Stimulated activated CD4-positive, alpha-beta T cell treated with anti-CD3 and anti-CD28 coated beads, Interleukin-2, amount 100 ng/mL, for 4 hours (primary cell): ENCODE measurements at regions not wholly inside any gene's neighbourhood (a gene's known extent, or its start where the extent isn't known, plus 50 kb on each side); places are given as distances from the start of the nearest gene placed in this dataset.

Experiments used
- DNase-seq: peaks from one replicate; pipeline ENCODE4 v3.0.0-alpha.2; 2020; ENCODE audit warnings: low read depth

GRCh38 chr10:111200505-111201186, 123.8 kb downstream of the ADRA2A start:
- no peak for DNase-seq

- DNase-seq: no peak
These were observed 126.8 kb downstream of the ADRA2A start for GRCh38 chr10:111203615-111204014.

GRCh38 chr10:111204838-111205237, 128.0 kb downstream of the ADRA2A start:
- no peak for DNase-seq

- DNase-seq: no peak
These were observed 129.7 kb downstream of the ADRA2A start for GRCh38 chr10:111206521-111206920.

GRCh38 chr10:111207500-111207899, 130.7 kb downstream of the ADRA2A start:
- no peak for DNase-seq

DNA sequence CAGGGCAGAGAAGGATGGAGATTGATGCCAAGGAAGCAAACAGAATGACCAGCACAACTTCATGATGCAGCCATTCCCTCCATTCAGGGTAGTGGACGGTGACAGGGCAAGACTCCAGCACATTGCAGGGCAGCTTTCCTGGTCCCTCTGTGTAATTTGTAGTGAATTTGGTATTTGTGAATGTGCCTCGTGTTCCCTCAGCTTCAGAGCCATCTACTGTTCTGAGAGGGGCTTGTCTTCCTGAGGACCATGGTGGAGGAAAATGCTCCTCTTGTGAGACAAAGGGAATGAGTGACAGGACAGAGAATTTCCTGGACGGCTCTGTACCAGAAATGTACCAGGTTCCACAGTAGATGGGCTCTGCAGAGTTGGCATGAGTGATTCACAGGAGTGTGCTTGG, 132.1 kb downstream of the ADRA2A start:
- DNase-seq: no peak

GRCh38 chr10:111209692-111210091, 132.9 kb downstream of the ADRA2A start:
- no peak for DNase-seq

DNA sequence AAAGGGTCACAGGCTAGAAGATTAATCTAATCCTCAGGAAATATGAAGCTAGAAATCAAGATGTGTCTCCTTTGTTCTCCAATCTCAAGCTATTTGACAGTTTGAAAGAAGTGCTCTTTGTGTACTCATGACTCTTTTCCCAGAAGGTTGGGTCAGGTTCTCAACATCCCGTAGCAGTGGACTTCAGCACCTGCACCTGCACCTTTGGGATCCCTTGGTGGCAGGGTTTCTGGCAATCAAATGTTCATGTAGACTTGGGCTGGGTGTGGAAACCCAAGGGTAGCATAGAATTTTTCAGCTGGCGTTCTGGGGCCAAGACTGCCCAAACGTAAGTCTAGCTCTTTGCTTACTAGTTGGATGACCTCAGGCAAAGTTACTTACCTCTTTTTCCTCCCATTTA, 134.4 kb downstream of the ADRA2A start:
- DNase-seq: no peak

DNA sequence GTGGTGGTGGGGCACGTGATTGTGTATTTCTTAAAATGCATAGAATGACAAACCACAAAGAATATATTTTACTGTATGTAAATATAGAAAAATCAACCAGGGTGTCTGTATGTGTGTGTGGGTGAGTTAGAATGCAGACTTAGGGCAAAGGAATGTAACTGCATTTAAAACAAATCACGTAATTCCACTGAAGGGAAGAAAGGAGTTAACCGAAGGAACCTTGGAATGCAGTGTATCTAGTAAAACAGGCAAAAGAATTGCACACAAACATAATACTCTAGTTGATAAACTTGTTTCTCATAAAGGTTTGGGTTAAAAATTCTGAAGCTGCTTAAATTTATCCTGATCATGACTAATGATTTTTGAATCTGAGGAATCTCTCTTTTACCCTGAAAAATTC, 134.9 kb downstream of the ADRA2A start:
- no peak for DNase-seq

DNA sequence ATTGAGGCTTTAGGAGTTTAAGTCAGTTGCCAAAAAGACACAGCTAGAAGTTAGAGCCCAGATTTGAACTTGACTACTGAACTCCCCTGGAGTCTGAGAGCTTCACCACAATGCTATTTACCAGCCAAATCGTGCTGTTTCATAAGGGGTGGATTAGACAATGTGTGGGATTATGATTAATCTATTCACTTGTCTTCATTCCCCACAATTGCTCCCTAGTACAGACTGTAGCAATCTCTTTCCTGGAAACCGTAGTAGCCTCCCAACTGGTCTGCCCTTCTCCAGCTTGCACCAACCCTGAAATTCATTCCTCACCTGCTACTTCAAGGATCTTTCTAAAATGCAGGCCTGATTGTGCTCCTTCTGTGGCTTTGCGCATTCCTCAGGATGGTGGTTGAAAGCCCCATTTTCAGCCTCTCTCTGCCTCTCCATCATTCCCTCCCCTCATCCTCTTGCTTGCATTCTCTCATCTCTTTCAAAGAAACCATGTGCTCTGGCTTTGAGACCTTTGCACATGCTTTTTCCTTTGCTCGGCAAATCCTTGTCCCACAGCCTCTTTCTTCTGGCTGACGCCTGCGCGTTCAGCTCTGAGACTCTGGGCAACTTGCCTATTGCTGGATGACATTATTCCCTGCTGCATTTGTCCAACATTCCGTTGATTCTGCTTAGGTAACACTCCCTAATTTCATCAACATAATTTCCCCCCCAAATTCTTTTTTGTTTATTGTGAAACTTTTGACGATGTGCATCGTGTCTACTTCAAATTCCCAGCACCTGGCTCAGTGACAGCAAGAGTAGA, 145.1 kb downstream of the ADRA2A start:
- no peak for DNase-seq

DNA sequence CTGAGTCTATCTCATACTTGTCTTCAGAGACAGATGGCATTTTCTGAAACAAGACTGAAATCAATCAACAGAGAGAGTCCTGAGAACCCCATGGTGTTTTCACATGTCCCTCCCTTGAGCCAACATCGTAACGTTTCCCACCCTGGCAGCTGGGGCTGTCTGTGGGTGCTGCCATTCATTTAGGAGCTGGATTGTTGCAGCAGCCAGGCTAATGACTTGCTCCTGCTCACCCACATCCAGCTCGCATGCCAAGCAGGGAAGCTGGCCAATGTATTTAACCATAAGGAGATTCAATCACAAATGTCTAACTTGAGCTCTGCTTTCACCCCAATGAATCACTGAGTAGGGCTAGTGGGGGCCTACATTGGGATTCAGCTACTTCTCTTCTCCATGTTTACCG, 146.1 kb downstream of the ADRA2A start:
- DNase-seq: no peak

GRCh38 chr10:111231779-111232178, 154.9 kb downstream of the ADRA2A start:
- DNase-seq: no peak

GRCh38 chr10:111233439-111233838, 156.6 kb downstream of the ADRA2A start:
- no peak for DNase-seq

DNA sequence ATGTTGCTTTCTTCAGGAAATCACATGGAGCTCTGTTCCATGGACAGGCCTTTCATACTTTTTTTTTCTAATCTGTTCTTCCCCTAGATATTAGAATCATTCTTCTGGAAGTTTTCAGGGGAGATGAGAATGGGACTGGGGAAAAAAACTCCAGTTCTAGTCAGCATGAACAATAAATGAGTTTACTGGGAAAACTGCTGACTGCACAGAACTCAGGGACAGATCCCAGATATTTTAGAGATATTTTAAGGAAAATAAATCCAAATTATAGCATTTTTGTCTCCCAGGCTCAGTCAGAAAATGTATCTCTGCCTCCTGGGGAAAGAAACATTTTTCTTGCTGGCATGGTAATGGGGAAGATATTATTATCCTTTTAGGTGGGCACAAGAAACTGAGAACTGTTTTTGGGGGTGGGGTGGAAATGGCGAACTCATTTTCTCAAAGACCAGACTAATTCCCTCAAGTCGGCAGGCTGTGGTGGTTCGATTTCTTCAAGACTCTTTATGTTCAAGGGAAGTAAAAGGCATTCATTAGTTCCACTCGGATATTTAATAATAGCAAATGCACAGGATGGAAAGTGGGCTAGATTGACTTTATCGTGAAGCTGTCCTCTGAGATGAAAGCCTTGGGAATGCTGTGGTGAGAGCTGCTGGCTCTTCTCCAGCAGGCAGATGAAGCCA, 157.5 kb downstream of the ADRA2A start:
- no peak for DNase-seq

GRCh38 chr10:111234914-111235302, 158.1 kb downstream of the ADRA2A start:
- no peak for DNase-seq

DNA sequence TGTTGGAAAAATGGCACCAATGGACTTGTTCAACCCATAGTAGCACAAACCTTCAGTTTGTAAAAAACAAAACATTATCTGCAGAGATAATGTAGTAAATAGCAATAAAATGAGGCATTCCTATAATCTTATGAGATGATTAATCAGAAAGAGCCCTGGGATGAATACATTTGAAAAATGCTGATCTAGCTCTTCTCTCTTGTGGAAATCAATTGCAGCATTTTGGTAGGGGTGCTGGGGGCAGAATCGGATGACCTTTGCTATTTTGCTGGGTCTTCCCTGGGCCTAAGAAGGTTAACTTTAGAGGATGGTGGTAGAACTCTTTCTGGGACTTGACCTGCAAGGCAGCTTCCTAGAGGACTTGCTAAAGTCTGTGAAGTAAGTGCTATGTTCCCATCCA, 163.5 kb downstream of the ADRA2A start:
- no peak for DNase-seq

DNA sequence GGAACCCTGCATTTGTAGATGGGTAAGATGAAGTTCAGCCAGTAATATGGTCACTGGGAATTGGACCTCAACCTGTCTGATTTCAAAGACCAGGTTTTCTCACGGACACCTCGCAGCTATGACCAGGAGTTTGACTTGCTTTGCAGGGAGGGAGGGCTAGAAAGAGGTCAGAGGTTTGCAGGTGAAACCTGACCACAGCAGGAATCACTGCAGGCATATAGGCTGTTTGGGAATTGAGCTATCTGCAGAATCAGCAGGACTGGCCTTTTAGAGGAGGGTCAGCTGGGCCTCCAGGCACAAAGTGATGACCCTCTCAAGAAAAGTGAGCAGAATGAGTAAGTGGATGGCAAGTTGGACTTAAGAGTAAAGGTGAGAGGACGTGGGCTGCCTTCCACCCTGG, 166.3 kb downstream of the ADRA2A start:
- DNase-seq: no peak

DNA sequence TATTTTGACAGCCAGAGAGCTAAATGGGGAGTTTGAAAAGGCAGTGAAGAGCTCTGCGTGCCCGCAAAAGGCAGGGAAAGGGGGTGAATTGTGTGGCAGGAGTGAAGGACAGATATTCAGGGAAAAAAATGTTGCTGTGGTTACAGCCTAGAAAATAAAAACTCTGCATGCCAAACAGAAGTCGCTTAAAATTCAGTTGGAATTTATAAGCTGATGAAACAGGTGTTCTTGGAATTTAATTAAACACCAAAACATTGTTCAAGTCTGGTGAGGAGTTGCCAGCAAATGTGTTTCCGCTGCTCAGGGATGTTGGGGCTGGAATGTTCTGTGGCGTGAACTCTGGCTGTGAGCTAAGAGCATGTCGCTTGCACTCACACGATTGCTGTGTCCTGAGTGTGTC, 169.3 kb downstream of the ADRA2A start:
- no peak for DNase-seq

GRCh38 chr10:111246814-111247452, 170.1 kb downstream of the ADRA2A start:
- DNase-seq: no peak

GRCh38 chr10:111247781-111248389, 171.1 kb downstream of the ADRA2A start:
- DNase-seq: no peak

GRCh38 chr10:111249925-111250324, 173.1 kb downstream of the ADRA2A start:
- DNase-seq: no peak

DNA sequence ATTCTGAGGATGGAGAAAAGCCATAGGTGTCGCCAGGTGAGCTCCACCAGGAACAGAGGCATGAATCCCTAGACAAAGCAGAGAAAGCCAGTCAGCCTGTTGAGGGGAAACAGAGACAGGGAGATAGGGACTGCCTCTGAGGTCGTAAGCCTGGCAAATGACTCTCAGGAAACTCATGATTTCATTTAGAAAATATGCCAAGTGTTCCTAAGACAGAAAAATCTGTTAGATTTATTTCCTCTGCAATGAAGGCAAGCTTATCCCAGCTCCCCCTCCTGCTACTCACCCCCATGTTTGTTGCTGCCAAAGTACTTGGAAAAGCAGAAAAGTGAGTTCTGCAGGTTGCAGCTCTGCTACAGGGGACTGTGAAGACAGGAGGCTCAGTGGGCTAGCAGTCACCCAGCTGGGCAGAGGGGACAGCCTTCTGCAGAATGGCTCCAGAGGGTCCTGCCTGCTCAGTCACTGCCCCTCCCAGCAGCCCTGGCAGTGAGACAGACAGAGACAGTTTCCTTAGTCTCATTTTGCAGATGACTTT, 184.3 kb downstream of the ADRA2A start:
- no peak for DNase-seq
